H1 (cell line): ENCODE measurements at regions not wholly inside any gene's neighbourhood (a gene's known extent, or its start where the extent isn't known, plus 50 kb on each side); places are given as distances from the start of the nearest gene placed in this dataset.
A peak's percentile ranks its signal among the peaks of the same experiment; 100 is the strongest.

Experiments
- CTCF ChIA-PET: fragments of 300-600 bp; sonication (Branson Sonifier 250); formaldehyde crosslinking; loops from one replicate; lab custom pipeline; 2021; ENCODE audit not compliant: partially characterized antibody; lab: Charles Lee
- POLR2A ChIA-PET: fragments of 300-600 bp; sonication (Branson Sonifier 250); formaldehyde crosslinking; loops from one replicate; lab custom pipeline; 2021; ENCODE audit warnings: inconsistent platforms; ENCODE audit not compliant: partially characterized antibody; lab: Charles Lee
- DNase-seq, 2 experiments: peaks; one replicate each; pipeline versions ENCODE4 v3.0.0 to v3.0.0-alpha.2; 2010 to 2022; ENCODE audit warnings: low spot score in 2 of 2, low read depth in 1 of 2, mixed read lengths in 1 of 2
- FAIRE-seq: peaks from 2 replicates; lab custom pipeline; 2011; peaks lifted over from hg19 to GRCh38; lab: Jason Lieb, UNC
- H2AFZ ChIP-seq: 2 replicates; pipeline ENCODE4 v1.8.1; 2012; ENCODE audit warnings: low read length, inconsistent platforms
- H2AK5ac ChIP-seq: 2 replicates; pipeline ENCODE4 v1.6.1; 2013; ENCODE audit warnings: low read depth, low read length
- H2BK120ac ChIP-seq: replicated peaks from 2 replicates; pipeline ENCODE3; 2013; ENCODE audit warnings: low read depth, low read length, inconsistent platforms
- H2BK12ac ChIP-seq: 2 replicates; pipeline ENCODE4 v1.6.1; 2013; ENCODE audit warnings: low read depth, low read length
- H2BK15ac ChIP-seq: 2 replicates; pipeline ENCODE4 v1.6.1; 2013; ENCODE audit warnings: low read length
- H2BK20ac ChIP-seq: 2 replicates; pipeline ENCODE4 v1.6.1; 2013; ENCODE audit warnings: low read length
- H2BK5ac ChIP-seq: 2 replicates; pipeline ENCODE4 v1.6.1; 2013; ENCODE audit warnings: low read depth, low read length
- H3K14ac ChIP-seq: 2 replicates; pipeline ENCODE4 v1.6.1; 2013; ENCODE audit warnings: inconsistent platforms; ENCODE audit not compliant: insufficient read length
- H3K18ac ChIP-seq: 2 replicates; pipeline ENCODE4 v1.6.1; 2013; ENCODE audit warnings: low read length; ENCODE audit errors: extremely low read depth
- H3K23ac ChIP-seq: 2 replicates; pipeline ENCODE4 v1.6.1; 2013; ENCODE audit warnings: inconsistent platforms; ENCODE audit not compliant: insufficient read length
- H3K23me2 ChIP-seq: 2 replicates; pipeline ENCODE4 v1.6.1; 2013; ENCODE audit warnings: low read depth, low read length
- H3K27ac ChIP-seq: 2 replicates; pipeline ENCODE4 v1.6.1; 2011; ENCODE audit warnings: low read depth, low read length, inconsistent platforms
- H3K27me3 ChIP-seq, 4 experiments: replicated peaks in 1 of 4; 1 replicate in 1 of 4; 2 replicates in 3 of 4; pipeline versions ENCODE4 v1.6.1 to v1.8.1; 2011 to 2013; ENCODE audit warnings: low read length in 3 of 4, mild to moderate bottlenecking in 3 of 4, inconsistent platforms in 2 of 4, mixed read lengths in 2 of 4, moderate library complexity in 1 of 4; ENCODE audit not compliant: control insufficient read depth in 3 of 4, insufficient read depth in 3 of 4; ENCODE audit errors: extremely low read depth in 1 of 4
- H3K36me3 ChIP-seq, 4 experiments: 2 replicates each; pipeline versions ENCODE4 v1.6.1 to v1.8.1; 2011 to 2013; ENCODE audit warnings: mild to moderate bottlenecking in 4 of 4, low read length in 3 of 4, moderate library complexity in 2 of 4, control low read depth in 1 of 4, inconsistent platforms in 1 of 4; ENCODE audit not compliant: insufficient read depth in 4 of 4, control insufficient read depth in 2 of 4
- H3K4ac ChIP-seq: replicated peaks from 2 replicates; pipeline ENCODE3; 2013; ENCODE audit warnings: low read length, low read depth, mixed read lengths, inconsistent platforms; ENCODE audit not compliant: insufficient read length
- H3K4me1 ChIP-seq, 4 experiments: replicated peaks in 1 of 4; 1 replicate in 1 of 4; 2 replicates in 3 of 4; pipeline versions ENCODE4 v1.6.1 to v1.8.1; 2011 to 2013; ENCODE audit warnings: low read length in 3 of 4, inconsistent platforms in 2 of 4, mixed read lengths in 1 of 4; ENCODE audit not compliant: insufficient read depth in 4 of 4, control insufficient read depth in 3 of 4
- H3K4me2 ChIP-seq, 2 experiments: 2 replicates each; pipeline versions ENCODE4 v1.6.1 to v1.8.1; 2011 to 2013; ENCODE audit warnings: low read depth in 2 of 2, low read length in 2 of 2, control low read depth in 1 of 2, inconsistent platforms in 1 of 2, mild to moderate bottlenecking in 1 of 2; ENCODE audit not compliant: insufficient read depth in 1 of 2
- H3K4me3 ChIP-seq, 4 experiments: fragments of 200-600, 300-600 bp in 1 of 4; sonication (generic), shearing (Covaris generic), sonication (Bioruptor Twin) in 1 of 4; 2 replicates each; pipeline versions ENCODE4 v1.5.1 to v1.8.1; 2011 to 2016; ENCODE audit warnings: low read length in 4 of 4, low read depth in 3 of 4, control low read depth in 2 of 4, inconsistent platforms in 2 of 4, mild to moderate bottlenecking in 2 of 4, mixed read lengths in 1 of 4, moderate library complexity in 1 of 4; ENCODE audit not compliant: insufficient read depth in 2 of 4; ENCODE audit errors: extremely low read depth in 1 of 4
- H3K56ac ChIP-seq: replicated peaks from 2 replicates; pipeline ENCODE3; 2013; ENCODE audit warnings: low read depth, mild to moderate bottlenecking, mixed read lengths, low read length, inconsistent platforms; ENCODE audit not compliant: insufficient read length
- H3K79me1 ChIP-seq: 2 replicates; pipeline ENCODE4 v1.6.1; 2013; ENCODE audit warnings: low read depth, low read length, control low read depth
- H3K79me2 ChIP-seq, 2 experiments: 2 replicates each; pipeline versions ENCODE4 v1.6.1 to v1.8.1; 2012 to 2013; ENCODE audit warnings: low read length in 2 of 2, mild to moderate bottlenecking in 2 of 2, inconsistent platforms in 1 of 2; ENCODE audit not compliant: insufficient read depth in 2 of 2, control insufficient read depth in 1 of 2
- H3K9ac ChIP-seq, 4 experiments: replicated peaks in 1 of 4; 1 replicate in 1 of 4; 2 replicates in 3 of 4; pipeline versions ENCODE4 v1.6.1 to v1.8.1; 2011 to 2013; ENCODE audit warnings: low read depth in 3 of 4, low read length in 3 of 4, control low read depth in 2 of 4, mild to moderate bottlenecking in 2 of 4, moderate library complexity in 2 of 4, inconsistent platforms in 1 of 4; ENCODE audit errors: extremely low read depth in 1 of 4
- H3K9me3 ChIP-seq, 2 experiments: 2 replicates each; pipeline versions ENCODE4 v1.6.1 to v1.8.1; 2012 to 2013; ENCODE audit warnings: mild to moderate bottlenecking in 2 of 2, moderate library complexity in 2 of 2, control low read depth in 1 of 2, inconsistent platforms in 1 of 2, low read depth in 1 of 2, low read length in 1 of 2, mixed read lengths in 1 of 2; ENCODE audit not compliant: insufficient read depth in 2 of 2
- H4K20me1 ChIP-seq, 2 experiments: replicated peaks in 1 of 2; 2 replicates each; pipeline versions ENCODE3 to v1.8.1; 2011 to 2013; ENCODE audit warnings: inconsistent platforms in 2 of 2, low read length in 2 of 2, mild to moderate bottlenecking in 1 of 2; ENCODE audit not compliant: insufficient read depth in 2 of 2, control insufficient read depth in 1 of 2
- H4K5ac ChIP-seq: 2 replicates; pipeline ENCODE4 v1.6.1; 2013; ENCODE audit warnings: low read length, low read depth, mixed read lengths, inconsistent platforms; ENCODE audit not compliant: insufficient read length
- H4K8ac ChIP-seq: 2 replicates; pipeline ENCODE4 v1.8.0; 2013; ENCODE audit warnings: mild to moderate bottlenecking, moderate library complexity, low read length, inconsistent platforms; ENCODE audit not compliant: insufficient read depth; ENCODE audit errors: extremely low read depth
- H4K91ac ChIP-seq: replicated peaks from 2 replicates; pipeline ENCODE3; 2013; ENCODE audit warnings: low read length, mixed read lengths, inconsistent platforms; ENCODE audit not compliant: insufficient read length
- BACH1 ChIP-seq: IDR thresholded peaks from 2 replicates; pipeline ENCODE4 v1.6.1; 2012; ENCODE audit warnings: low read length, improper control_type of control experiment
- CTBP2 ChIP-seq: IDR thresholded peaks from 2 replicates; pipeline ENCODE4 v1.7.0; 2011; ENCODE audit warnings: borderline replicate concordance, mild to moderate bottlenecking, moderate library complexity, mixed read lengths, low read length; ENCODE audit not compliant: insufficient read depth, insufficient read length
- EZH2 ChIP-seq: fragments of 200-600 bp; sonication (generic); IDR thresholded peaks from 2 replicates; pipeline ENCODE4 v1.7.1; 2012; ENCODE audit warnings: low read depth, mild to moderate bottlenecking, moderate library complexity, low read length, inconsistent platforms; ENCODE audit not compliant: severe bottlenecking
- NANOG ChIP-seq: IDR thresholded peaks from 2 replicates; pipeline ENCODE4 v1.6.1; 2011; ENCODE audit warnings: low read length, low read depth, mild to moderate bottlenecking, inconsistent platforms; ENCODE audit not compliant: insufficient read depth, poor library complexity, severe bottlenecking
- PHF8 ChIP-seq: fragments of 200-600 bp; sonication (generic); conservative IDR thresholded peaks from 2 replicates; pipeline ENCODE4 v1.7.1; 2012; ENCODE audit warnings: low read depth, mild to moderate bottlenecking, inconsistent platforms, low read length, moderate library complexity
- POLR2AphosphoS5 ChIP-seq: IDR thresholded peaks from 2 replicates; pipeline ENCODE4 v1.6.1; 2011; ENCODE audit warnings: low read depth, low read length
- RFX5 ChIP-seq: IDR thresholded peaks from 2 replicates; pipeline ENCODE4 v1.6.1; 2011; ENCODE audit warnings: low read depth, low read length, improper control_type of control experiment, borderline replicate concordance
- SIN3A ChIP-seq, 2 experiments: IDR thresholded peaks in 1 of 2; conservative IDR thresholded peaks in 1 of 2; 2 replicates each; pipeline ENCODE4 v1.6.1; 2011 to 2012; ENCODE audit warnings: low read length in 2 of 2, improper control_type of control experiment in 1 of 2, low read depth in 1 of 2, mild to moderate bottlenecking in 1 of 2
- SRF ChIP-seq: IDR thresholded peaks from 2 replicates; pipeline ENCODE4 v1.6.1; 2011; ENCODE audit warnings: mild to moderate bottlenecking, low read depth, low read length, moderate library complexity
- SUZ12 ChIP-seq: fragments of 200-600 bp; sonication (generic); IDR thresholded peaks from 2 replicates; pipeline ENCODE4 v1.6.1; 2012; ENCODE audit warnings: mild to moderate bottlenecking, inconsistent platforms, low read length, moderate library complexity, mixed read lengths
- TAF1 ChIP-seq: IDR thresholded peaks from 2 replicates; pipeline ENCODE4 v1.6.1; 2011; ENCODE audit warnings: mild to moderate bottlenecking, low read depth, low read length
- WGBS, 2 experiments: shearing (Covaris generic) in 1 of 2; methylation state at CpG; one replicate each; pipeline versions ENCODE4 v1.1.6 to v1.1.7; 2013 to 2015; ENCODE audit warnings: low lambda C conversion rate in 2 of 2, mixed read lengths in 2 of 2, inconsistent platforms in 1 of 2, low coverage in 1 of 2, missing lambda C conversion rate in 1 of 2; ENCODE audit not compliant: insufficient replicate concordance in 2 of 2, insufficient coverage in 1 of 2, insufficient read length in 1 of 2; ENCODE audit errors: extremely low coverage in 1 of 2, missing lambda C conversion rate in 1 of 2; 5-methylcytosine and 5-hydroxymethylcytosine counted together

DNA sequence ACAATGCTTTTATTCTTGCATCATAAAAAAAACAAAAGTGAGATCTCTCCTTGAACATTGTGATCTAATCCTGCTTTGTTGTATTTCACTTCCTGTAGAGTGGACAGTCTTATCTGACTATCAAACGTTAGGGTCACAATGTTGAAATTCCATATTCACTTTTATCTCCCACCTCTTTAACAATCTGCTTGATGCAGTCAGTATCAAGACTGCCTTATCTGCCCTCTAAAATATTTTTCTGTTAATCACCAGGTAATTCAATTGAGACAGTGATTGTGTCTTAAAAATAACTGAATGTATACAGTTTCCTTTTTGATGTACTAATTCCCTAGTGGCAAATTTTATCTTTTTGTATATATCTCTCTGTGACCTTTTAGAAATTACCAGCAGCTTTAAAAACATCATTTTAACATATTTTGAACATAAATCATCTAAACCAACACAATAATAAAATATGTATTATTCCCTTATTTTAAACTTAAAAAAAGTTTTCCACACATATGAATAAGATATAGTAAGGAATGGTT, 143.1 kb upstream of the MPPED2 start:
- Histone ChIP-seq H2BK15ac (no peak overlapping the region), H3K56ac (no peak overlapping the region), H3K79me1 (no peaks in the 10 kb centered on the region), H3K9me3 (no peaks in the 10 kb centered on the region), H3K23ac (no peak overlapping the region), H3K4me2 (no peak overlapping the region), H2BK5ac (no peak overlapping the region), H2AFZ (no peak overlapping the region), H3K79me2 (no peaks in the 10 kb centered on the region), H3K4ac (no peak overlapping the region), H4K5ac (no peak overlapping the region), H3K9ac (peak overlapping the region in 1 of 4 experiments; percentile 61; a peak in 1 of 7 replicates), H4K20me1 (no peaks in the 10 kb centered on the region), H3K4me1 (0 out of 7 replicates have a peak, but pooled peaks cover 0 to 2% (median 0%) of the 10 kb centered on the region in 4 experiments), H2BK20ac (no peak overlapping the region), H3K27ac (no peak overlapping the region), H3K36me3 (no peaks in the 10 kb centered on the region), H4K91ac (no peak overlapping the region), H3K4me3 (no peak overlapping the region), H3K14ac (no peak overlapping the region), H3K27me3 (no peaks in the 10 kb centered on the region), H2BK120ac (no peak overlapping the region), H2AK5ac (no peak overlapping the region), H3K18ac (no peak overlapping the region), H3K23me2 (no peaks in the 10 kb centered on the region), H4K8ac (no peak overlapping the region)
- DNase-seq = no peak
- 83% methylated on average over 1 of the region's 1 CpG; no CpG with 5 or more reads in 1 of the 2 experiments for WGBS, 2 experiments
- ChIA-PET POLR2A (no interaction called here), CTCF (no interaction called here)
- no peak for TF ChIP-seq EZH2
- no peak for TF ChIP-seq SRF
- TF ChIP-seq CTBP2 = no peak
- no peak for TF ChIP-seq RFX5
- no peak for TF ChIP-seq BACH1
- no peak for TF ChIP-seq TAF1
- no peak for TF ChIP-seq POLR2AphosphoS5
- no peak for TF ChIP-seq SUZ12
- TF ChIP-seq PHF8 = no peak
- no peak for TF ChIP-seq SIN3A (conservative IDR thresholded peaks at IDR 0.05 in 1 of 2, IDR thresholded peaks at IDR 0.05 in 1 of 2; ENCODE audit: low read depth in 1 of 2, low read length in 2 of 2)
- no peak for TF ChIP-seq NANOG
- TF ChIP-seq, all 59 proteins: peak for 0
- no peak for FAIRE-seq
- H2BK12ac ChIP-seq = no peak overlapping the region
